ENCODE measurements at regions not wholly inside any gene's neighbourhood (a gene's known extent, or its start where the extent isn't known, plus 50 kb on each side); places are given as distances from the start of the nearest gene placed in this dataset.

GRCh38 chr9:117551171-117551570, 136.3 kb upstream of the ASTN2 start:
- Histone ChIP-seq H3K27ac (no peak overlapping the region), H3K9me3 (no peaks in the 10 kb centered on the region), H3K27me3 (no peaks in the 10 kb centered on the region), H3K4me3 (no peak overlapping the region), H3K4me1 (peaks cover 0 to 10% (median 0%) of the 10 kb centered on the region in 4 donors), H3K36me3 (no peaks in the 10 kb centered on the region)
- 54 to 57% methylated on average over 2 of the region's 2 CpGs for WGBS, 2 donors
- no peak for DNase-seq (ENCODE audit: low spot score in 2 of 2)
- no peak for TF ChIP-seq CTCF (IDR thresholded peaks at IDR 0.05)
- TF ChIP-seq EP300 (IDR thresholded peaks at IDR 0.05), result no peak
- TF ChIP-seq POLR2A (IDR thresholded peaks at IDR 0.05), result no peak

GRCh38 chr9:117549444-117549843, 134.6 kb upstream of the ASTN2 start:
- 47 to 64% methylated on average over 3 of the region's 3 CpGs for WGBS, 2 donors
- no peak for TF ChIP-seq EP300 (IDR thresholded peaks at IDR 0.05)
- no peak for TF ChIP-seq POLR2A (IDR thresholded peaks at IDR 0.05)
- no peak for TF ChIP-seq CTCF (IDR thresholded peaks at IDR 0.05)
- Histone ChIP-seq H3K4me1 (peaks cover 0 to 10% (median 0%) of the 10 kb centered on the region in 4 donors), H3K4me3 (no peak overlapping the region), H3K9me3 (no peaks in the 10 kb centered on the region), H3K27ac (no peak overlapping the region), H3K27me3 (no peaks in the 10 kb centered on the region), H3K36me3 (no peaks in the 10 kb centered on the region)
- DNase-seq (ENCODE audit: low spot score in 2 of 2), result no peak

- Histone ChIP-seq H3K4me1 (peaks cover 0 to 10% (median 0%) of the 10 kb centered on the region in 4 donors), H3K27ac (no peak overlapping the region), H3K27me3 (no peaks in the 10 kb centered on the region), H3K36me3 (no peaks in the 10 kb centered on the region), H3K4me3 (no peak overlapping the region), H3K9me3 (no peaks in the 10 kb centered on the region)
- DNase-seq (ENCODE audit: low spot score in 2 of 2), result no peak
- 85 to 88% methylated on average over 2 of the region's 2 CpGs for WGBS, 2 donors
- TF ChIP-seq CTCF (IDR thresholded peaks at IDR 0.05) (no peak), EP300 (IDR thresholded peaks at IDR 0.05) (no peak), POLR2A (IDR thresholded peaks at IDR 0.05) (no peak)
These were observed 133.7 kb upstream of the ASTN2 start for GRCh38 chr9:117548556-117548955.

GRCh38 chr9:117547904-117548303, 133.0 kb upstream of the ASTN2 start:
- H3K36me3 ChIP-seq, result no peaks in the 10 kb centered on the region
- no peaks in the 10 kb centered on the region for H3K9me3 ChIP-seq
- no peaks in the 10 kb centered on the region for H3K27me3 ChIP-seq
- H3K4me3 ChIP-seq, result no peak overlapping the region
- 53 to 70% methylated on average over 3 of the region's 3 CpGs for WGBS, 2 donors
- no peak overlapping the region for H3K27ac ChIP-seq
- peaks cover 0 to 10% (median 0%) of the 10 kb centered on the region in 4 donors for H3K4me1 ChIP-seq
- no peak for TF ChIP-seq CTCF (IDR thresholded peaks at IDR 0.05)
- no peak for TF ChIP-seq EP300 (IDR thresholded peaks at IDR 0.05)
- TF ChIP-seq POLR2A (IDR thresholded peaks at IDR 0.05), result no peak
- DNase-seq (ENCODE audit: low spot score in 2 of 2), result no peak

DNA sequence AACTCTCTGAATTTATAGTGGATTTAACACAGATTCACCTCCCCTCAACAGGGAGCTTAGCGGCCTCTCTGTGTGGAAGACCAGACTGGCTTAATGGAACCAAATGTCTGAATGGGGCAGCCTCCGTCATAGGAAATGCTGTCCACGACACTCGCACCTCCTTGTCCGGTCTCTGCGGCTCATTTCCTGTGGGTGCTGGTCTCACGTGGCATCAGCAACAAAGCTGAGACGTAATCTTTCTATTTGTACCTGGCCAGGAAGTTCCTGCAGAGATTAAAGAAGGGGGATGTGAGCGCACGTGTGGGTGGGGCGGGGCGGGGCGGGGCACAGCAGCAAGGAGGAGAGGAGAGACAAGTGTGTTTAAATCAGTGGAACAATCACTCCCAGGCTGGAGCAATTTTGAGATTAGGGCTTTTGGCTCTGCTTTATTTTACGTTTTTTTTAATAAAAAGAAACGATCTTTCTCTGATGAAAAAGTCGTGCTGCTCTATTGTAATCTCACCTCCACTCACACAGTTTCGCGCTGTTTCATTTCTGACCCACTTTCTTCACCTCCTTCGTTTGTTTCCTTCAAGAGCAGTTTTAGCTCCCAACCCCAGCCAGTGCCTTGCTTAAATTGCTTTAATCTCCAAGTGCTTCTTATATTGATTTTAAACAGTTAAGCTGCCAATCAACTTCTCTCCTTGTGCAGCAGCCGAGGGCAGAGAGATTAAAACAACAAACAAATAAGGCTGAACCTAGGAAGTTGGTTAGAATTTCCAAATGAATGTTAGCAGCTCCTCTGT, 132.2 kb upstream of the ASTN2 start:
- TF ChIP-seq EP300 (IDR thresholded peaks at IDR 0.05) (no peak), CTCF (IDR thresholded peaks at IDR 0.05) (no peak), POLR2A (IDR thresholded peaks at IDR 0.05) (no peak)
- H3K27me3 ChIP-seq, result no peaks in the 10 kb centered on the region
- no peak overlapping the region for H3K27ac ChIP-seq
- DNase-seq (ENCODE audit: low spot score in 2 of 2), result no peak
- 26 to 28% methylated on average over 20 of the region's 20 CpGs for WGBS, 2 donors
- no peaks in the 10 kb centered on the region for H3K9me3 ChIP-seq
- no peaks in the 10 kb centered on the region for H3K36me3 ChIP-seq
- H3K4me1 ChIP-seq, result peaks cover 0 to 10% (median 0%) of the 10 kb centered on the region in 4 donors
- peak overlapping the region in 1 of 4 donors; percentile 1 for H3K4me3 ChIP-seq
